RPMI7951 (cell line): ENCODE measurements at regions not wholly inside any gene's neighbourhood (a gene's known extent, or its start where the extent isn't known, plus 50 kb on each side); places are given as distances from the start of the nearest gene placed in this dataset.
A peak's percentile ranks its signal among the peaks of the same experiment; 100 is the strongest.
"Not testable (repeated sequence)": the region's sequence is repeated elsewhere in the genome, so short reads cannot be mapped to it uniquely, and the experiment has no call there.

Experiments
- DNase-seq: peaks from one replicate; pipeline ENCODE4 v3.0.0-alpha.2; 2012; ENCODE audit warnings: low read depth

DNA sequence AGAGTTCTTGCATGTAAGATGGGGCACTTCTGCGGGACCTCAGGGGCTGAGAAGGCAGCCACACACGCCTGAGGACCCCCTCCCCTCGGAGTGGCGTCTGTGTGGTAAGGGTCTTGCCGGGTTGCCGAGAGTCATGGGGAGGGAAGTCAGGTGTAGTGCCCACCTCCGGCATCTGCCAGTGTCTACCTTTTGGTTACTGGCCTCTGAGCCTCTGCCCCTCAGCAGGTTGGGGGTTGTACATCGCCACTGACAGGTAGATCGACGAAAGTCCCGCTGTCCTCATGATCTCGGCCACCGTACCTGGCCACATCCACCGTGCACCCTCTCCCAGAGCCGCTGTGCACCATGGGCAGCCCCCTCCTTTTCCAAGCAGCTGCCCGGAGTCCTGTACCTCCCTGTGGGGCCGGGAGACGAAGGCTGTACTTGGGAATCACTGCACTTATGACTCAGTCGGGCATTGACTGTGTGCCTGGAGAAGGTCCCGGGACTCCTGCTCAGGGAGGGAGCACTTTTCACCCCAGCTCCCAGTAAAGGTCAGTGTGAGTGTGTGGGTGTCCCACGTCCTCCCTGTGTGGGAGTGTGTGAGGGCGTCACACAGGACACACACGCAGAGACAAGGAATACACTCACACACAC, 332.4 kb upstream of the MYT1L start:
- peak; percentile 72 for DNase-seq

DNA sequence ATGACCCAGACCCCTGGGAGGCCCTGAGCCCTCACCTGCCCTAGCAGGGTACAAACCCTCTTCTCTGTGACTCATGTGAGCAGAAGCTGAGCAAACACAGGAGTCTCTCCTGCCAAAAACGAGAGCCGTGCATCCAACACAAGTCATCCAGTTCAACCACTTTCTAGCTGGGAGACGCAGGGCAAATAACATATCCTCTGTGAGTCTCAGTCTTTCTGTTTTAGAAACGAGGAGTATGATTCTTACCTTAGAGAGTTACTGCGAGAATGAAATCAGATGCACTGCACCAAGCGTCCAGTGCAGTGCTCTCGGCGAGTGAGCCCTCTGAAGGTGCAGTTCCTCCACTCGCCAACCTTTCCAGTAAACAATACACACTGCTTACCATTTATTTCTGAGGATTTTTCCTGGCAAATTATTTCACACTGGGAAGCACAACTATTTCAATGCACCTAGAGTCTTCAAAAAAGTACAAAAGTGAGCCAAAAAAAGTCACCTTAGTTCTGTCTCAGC, 331.8 kb upstream of the MYT1L start:
- DNase-seq = no peak

- peak; percentile 49 for DNase-seq
These were observed 331.2 kb upstream of the MYT1L start for GRCh38 chr2:2662037-2662846.

GRCh38 chr2:2660789-2661355, 329.8 kb upstream of the MYT1L start:
- no peak for DNase-seq

- DNase-seq = no peak
These were observed 326.3 kb upstream of the MYT1L start for GRCh38 chr2:2657121-2657962.

- no peak for DNase-seq
These were observed 325.3 kb upstream of the MYT1L start for GRCh38 chr2:2656115-2657011.

GRCh38 chr2:2655453-2656114, 324.5 kb upstream of the MYT1L start:
- DNase-seq = no peak

DNA sequence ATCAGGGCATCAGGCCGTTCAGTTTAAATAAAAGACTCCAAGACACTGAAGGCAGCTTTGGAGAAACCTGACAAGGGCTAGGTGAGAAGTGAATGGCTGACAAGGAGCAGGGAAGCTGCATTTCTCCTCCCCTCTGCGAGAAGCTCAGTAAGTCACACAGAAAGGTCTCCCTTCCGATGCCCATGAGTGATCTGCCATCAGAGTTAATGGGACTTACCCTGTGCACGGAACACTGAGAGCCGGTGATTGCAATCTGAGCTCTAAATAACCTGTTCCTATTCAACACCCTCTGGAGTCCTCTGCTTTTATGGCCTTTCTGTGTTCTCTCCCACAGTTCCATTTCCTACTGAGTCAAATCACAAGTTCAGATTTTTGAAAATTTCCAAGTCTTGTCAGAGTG, 322.2 kb upstream of the MYT1L start:
- no peak for DNase-seq

GRCh38 chr2:2650608-2651375, 319.7 kb upstream of the MYT1L start:
- no peak for DNase-seq

DNA sequence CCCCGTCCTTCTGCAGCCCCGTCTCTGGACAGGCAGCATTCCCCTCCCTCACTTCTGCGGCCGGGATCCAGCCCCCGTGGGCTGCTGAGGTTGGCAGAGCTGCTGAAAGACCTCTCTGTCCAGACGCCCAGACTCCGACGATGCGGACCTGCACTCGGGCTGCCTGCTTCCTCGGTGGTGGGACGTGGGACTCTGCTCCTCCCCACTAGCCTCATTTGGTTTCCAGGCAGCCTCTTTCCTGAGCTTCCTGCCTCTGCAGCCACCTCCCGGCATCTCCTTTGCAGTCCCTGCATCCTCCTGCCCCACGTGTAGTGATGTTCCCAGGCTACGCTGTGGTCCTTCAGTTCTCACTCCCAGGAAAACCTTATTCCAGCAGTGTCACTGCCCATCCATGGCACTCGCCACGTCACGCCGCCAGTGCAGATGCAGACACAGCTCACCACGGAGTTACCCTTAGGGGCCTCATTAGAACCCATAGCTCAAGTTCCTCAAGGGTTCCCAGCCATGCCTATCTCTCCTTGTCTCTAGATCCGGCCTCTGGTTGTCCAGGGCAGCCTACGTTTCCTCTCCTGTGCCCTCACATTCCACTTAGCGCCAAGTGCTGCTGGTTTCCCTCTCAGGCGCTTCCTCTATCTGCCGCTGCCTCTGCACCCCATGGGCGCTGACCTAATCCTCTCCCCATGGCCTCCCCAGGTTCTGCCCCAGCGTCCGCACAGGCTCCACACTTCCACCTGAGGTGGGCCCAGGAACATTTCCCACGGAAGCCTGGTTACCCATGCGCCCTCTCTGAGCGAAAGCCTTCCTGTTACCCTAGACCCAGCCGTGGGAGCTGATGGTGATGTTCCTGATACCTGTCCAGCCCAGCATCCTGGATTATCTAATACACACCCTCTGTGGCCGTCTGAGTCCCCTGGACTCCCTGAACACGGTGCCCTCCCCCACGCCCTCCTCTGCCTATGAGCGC, 318.3 kb upstream of the MYT1L start:
- DNase-seq = no peak

DNA sequence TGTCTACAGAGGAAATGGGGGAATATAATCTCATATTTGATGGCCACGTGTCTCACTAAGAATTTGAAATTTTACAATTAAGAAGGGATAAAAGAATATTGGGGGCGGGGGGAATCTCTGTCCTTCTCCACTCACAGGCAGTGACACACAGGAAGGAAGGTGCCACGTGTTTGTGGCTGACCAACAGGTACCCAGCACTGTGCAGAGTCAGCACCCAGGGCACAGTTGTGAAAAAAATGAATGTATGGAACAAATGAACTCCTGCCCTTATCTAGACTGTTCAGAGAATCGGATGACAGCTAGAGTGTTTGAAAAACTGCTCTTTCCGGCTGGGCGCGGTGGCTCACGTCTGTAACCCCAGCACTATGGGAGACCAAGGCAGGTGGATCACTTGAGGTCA, 317.0 kb upstream of the MYT1L start:
- DNase-seq = no peak

DNA sequence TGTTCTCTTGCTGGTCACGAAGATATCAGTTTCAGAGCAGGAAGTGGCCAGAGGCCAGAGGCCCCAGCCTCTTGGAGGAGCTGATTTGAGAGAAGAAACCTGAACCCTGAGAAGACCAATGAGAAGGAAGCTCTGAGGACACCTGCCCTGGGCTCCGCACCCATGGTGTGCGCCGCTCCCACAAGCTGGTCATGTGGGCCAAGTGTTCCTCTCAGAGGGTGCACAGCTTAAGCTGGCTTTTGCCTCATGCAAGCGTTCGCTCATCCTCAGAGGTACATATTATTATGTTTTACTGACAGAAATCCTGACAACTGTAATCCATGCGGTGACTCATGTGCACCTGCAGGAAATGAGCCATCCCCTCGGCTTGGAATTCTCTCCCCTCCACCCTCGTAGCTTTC, 316.1 kb upstream of the MYT1L start:
- peak; percentile 55 for DNase-seq

GRCh38 chr2:2646433-2647051, 315.5 kb upstream of the MYT1L start:
- peak; percentile 28 for DNase-seq

GRCh38 chr2:2645162-2645855, 314.2 kb upstream of the MYT1L start:
- no peak for DNase-seq

DNA sequence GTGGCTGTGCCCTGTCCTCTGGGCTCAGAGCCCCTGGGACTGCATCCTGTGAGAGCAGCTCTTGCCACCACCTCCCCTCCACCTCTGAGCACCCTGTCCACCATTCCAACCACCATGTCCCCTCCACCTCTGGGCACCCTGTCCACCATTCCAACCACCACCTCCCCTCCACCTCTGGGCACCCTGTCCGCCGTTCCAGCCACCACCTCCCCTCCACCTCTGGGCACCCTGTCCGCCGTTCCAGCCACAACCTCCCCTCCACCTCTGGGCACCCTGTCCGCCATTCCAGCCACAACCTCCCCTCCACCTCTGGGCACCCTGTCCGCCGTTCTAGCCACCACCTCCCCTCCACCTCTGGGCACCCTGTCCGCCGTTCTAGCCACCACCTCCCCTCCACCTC, 313.7 kb upstream of the MYT1L start:
- DNase-seq = not testable (repeated sequence)

GRCh38 chr2:2644040-2644439, 313.0 kb upstream of the MYT1L start:
- DNase-seq = no peak
